Duodenal mucosa (tissue), 2 donors: ENCODE measurements at regions not wholly inside any gene's neighbourhood (a gene's known extent, or its start where the extent isn't known, plus 50 kb on each side); places are given as distances from the start of the nearest gene placed in this dataset.
"Not testable (repeated sequence)": the region's sequence is repeated elsewhere in the genome, so short reads cannot be mapped to it uniquely, and the experiment has no call there.

Source experiments
- H3K27ac ChIP-seq: one replicate; pipeline ENCODE4 v1.7.0; 2013; ENCODE audit warnings: low read depth, low read length
- H3K27me3 ChIP-seq, 2 donors: one replicate each; pipeline ENCODE4 v1.7.0; 2013; ENCODE audit warnings: low read length in 2 of 2, control low read depth in 1 of 2; ENCODE audit not compliant: insufficient read depth in 2 of 2, control insufficient read depth in 1 of 2
- H3K36me3 ChIP-seq, 2 donors: one replicate each; pipeline ENCODE4 v1.7.0; 2013; ENCODE audit warnings: low read length in 2 of 2, control low read depth in 1 of 2; ENCODE audit not compliant: insufficient read depth in 2 of 2, control insufficient read depth in 1 of 2
- H3K4me1 ChIP-seq, 2 donors: one replicate each; pipeline ENCODE4 v1.7.0; 2013; ENCODE audit warnings: low read length in 2 of 2, control low read depth in 1 of 2; ENCODE audit not compliant: insufficient read depth in 2 of 2, control insufficient read depth in 1 of 2
- H3K4me3 ChIP-seq, 2 donors: one replicate each; pipeline ENCODE4 v1.7.0; 2013; ENCODE audit warnings: low read length in 2 of 2, low read depth in 1 of 2
- H3K9ac ChIP-seq, 2 donors: one replicate each; pipeline ENCODE4 v1.7.0; 2013; ENCODE audit warnings: low read length in 2 of 2, low read depth in 1 of 2
- H3K9me3 ChIP-seq, 2 donors: one replicate each; pipeline ENCODE4 v1.7.0; 2013; ENCODE audit warnings: low read length in 2 of 2, control low read depth in 1 of 2; ENCODE audit not compliant: control insufficient read depth in 1 of 2

DNA sequence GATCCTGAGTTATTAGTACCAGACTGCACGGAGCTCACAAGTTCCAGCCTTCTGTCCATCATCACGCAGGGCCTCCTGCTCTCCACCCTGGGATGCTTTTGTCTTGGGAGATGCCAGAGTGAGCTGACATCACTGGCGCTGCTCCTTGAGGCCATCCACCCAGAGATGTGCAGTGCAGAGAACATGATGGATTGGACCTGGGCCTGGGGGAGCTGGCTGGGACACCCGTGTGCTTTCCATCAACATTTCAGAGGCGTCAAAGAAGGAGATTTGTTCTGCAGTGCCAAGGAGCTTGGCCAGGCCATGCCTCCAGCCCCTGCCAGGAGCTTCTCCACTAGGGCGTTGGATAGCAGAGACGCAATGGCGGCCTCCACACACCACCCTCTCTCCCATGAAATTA, 206.6 kb upstream of the ZNF469 start:
- H3K4me3 ChIP-seq, H3K4me1 ChIP-seq, H3K27me3 ChIP-seq: not testable (repeated sequence)

DNA sequence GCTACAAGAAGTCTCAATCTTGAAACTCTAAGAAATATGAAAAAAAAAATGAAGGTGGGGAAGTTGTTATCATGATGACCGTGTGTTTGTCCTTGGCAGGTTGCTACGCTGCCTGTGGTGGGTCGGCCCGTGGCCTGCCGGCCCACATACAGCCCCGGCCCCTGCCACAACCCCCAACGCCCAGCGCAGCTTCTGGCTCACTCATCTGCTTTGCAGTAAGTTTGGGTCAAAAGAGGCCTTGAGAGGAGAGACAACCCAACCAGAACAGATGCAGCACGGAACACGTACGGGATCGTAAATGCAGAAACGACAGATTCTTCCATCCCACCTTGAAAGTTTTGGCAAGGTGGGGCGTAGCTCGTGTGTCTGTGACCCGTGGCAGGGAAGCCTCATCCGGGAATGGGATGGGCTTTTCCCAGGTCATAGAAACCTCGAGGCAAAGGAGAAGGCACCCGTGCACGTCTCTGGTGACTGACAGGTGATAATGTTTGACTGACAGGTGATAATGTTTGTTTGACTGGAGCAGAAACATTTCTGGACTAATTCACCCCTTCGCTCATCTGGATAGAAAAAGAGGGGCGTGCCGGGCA, 206.1 kb upstream of the ZNF469 start:
- H3K4me3 ChIP-seq, H3K27ac ChIP-seq, H3K27me3 ChIP-seq, H3K36me3 ChIP-seq, H3K9me3 ChIP-seq, H3K4me1 ChIP-seq, H3K9ac ChIP-seq: not testable (repeated sequence)

More for the DNA sequence above, 206.6 kb upstream of the ZNF469 start:
- not testable (repeated sequence) for H3K27ac ChIP-seq, H3K9ac ChIP-seq, H3K9me3 ChIP-seq, H3K36me3 ChIP-seq

DNA sequence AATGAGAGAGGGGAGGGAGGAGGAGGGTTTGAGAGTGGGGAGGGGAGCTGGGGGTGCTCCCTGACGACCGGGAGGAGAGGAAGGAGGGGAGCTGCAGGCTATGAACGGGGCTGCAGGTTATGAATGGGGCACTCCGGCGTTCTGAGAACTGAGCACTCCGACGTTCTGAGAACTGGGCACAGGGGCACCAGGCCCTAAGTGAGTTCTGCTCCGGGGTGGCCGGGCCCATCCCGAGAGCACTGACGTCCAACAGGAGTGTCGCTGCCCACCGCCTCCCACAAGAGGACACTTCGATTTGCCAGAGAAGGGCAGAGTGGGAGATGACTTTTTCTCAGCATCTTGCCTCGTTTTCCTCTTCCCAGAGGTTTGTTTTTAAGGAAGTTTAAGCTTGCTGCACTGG, 204.5 kb upstream of the ZNF469 start:
- H3K9ac ChIP-seq, H3K4me1 ChIP-seq, H3K9me3 ChIP-seq, H3K36me3 ChIP-seq, H3K27me3 ChIP-seq, H3K27ac ChIP-seq, H3K4me3 ChIP-seq: not testable (repeated sequence)

- H3K27ac ChIP-seq, H3K4me3 ChIP-seq, H3K27me3 ChIP-seq, H3K4me1 ChIP-seq, H3K9me3 ChIP-seq, H3K36me3 ChIP-seq, H3K9ac ChIP-seq: not testable (repeated sequence)
Observed at GRCh38 chr16:88178896-88179295, 203.9 kb upstream of the ZNF469 start.

DNA sequence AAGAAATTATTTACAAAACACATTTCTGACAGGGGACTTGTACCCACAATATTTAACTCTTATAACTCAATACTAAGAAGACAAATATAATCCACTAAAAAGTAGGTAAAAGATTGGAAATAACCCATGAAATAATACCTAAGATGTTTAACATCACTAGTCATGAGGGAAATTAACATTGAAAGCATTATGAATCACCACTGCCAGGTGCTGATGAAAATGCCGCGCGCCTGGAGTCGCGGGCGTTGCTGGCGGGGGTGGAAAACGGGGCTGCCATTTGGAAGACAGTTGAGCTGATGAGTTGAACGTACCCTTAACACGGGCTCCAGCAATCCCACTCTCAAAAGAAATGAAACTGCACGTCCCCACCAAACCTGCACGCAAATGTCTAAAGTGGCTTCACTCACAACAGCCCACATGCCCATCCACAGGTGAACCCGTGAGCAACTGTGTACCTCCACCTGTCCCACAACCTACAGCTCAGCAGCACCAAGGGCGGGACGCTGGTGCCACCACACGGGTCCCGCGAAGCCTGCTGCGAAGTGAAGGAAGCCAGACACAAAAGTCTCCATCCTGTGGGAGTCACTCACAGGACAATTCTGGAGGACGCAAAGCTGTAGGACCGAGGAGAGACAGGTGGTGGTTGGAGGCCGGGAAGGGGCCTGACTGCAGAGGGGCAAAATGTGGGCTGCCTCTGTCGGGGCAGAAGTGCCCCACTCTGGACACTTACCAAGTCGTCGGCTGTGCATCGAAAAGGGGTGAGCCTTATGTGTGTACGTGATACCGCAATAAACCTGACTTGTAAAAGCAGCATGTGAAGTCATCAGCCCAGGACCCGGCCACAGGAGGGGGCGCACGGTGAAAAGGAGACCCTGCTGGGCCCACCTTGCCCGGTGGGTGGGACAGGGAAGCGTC, 199.5 kb upstream of the ZNF469 start:
- not testable (repeated sequence) for H3K4me1 ChIP-seq, H3K27me3 ChIP-seq, H3K4me3 ChIP-seq, H3K36me3 ChIP-seq, H3K27ac ChIP-seq, H3K9ac ChIP-seq, H3K9me3 ChIP-seq

DNA sequence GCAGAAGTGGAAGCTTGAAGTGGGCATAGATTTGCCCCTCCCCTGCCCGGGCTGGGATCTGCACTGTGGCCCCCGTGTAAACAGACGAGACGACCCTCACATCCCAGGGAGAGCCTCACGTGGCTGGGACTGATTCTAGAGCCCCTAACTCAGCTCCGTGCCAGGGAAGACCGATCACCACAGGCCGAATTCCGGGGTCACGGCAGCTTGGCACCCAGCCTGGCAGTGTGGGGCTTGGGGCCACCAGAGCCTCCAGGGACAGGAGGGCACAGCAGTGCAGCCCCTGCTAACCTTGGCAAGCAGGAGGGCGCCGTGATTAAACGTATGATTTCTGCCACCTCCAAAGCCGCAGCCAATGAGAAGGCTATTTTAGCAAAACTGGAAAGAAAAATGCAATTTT, 198.7 kb upstream of the ZNF469 start:
- H3K36me3 ChIP-seq, H3K27me3 ChIP-seq, H3K9ac ChIP-seq, H3K4me1 ChIP-seq, H3K4me3 ChIP-seq, H3K9me3 ChIP-seq, H3K27ac ChIP-seq: not testable (repeated sequence)

DNA sequence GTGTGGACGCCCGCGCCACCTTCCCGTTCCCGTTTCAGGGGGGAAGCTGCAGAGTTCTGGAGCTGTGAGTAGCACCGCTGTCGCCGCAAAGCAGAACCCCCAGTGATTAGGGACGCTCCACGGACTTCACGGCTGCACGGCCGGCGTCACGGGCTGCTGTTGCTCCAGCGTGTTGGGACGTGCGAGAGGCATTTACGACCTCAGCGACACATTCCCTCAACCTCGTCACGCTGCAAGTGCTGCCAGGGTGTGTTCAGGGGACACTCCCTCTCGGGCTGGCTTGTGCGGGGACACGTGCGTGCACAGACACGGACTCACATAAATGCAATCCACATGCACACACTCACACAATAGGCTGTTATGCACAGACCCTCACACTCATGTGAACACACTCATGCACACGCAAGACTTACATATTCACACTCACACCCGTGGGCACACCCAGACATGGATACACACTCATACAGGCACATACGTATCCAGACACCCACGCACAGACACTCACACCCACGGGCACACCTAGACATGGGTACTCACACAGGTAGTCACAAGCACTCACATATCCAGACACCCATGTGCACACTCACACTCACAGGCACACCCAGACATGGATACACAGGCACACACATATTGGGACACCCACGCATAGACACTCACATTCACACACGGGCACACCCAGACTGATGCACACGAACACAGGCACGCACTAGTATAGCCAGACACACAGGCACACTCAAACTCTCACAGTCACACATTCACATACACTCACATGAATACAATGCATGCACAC, 198.0 kb upstream of the ZNF469 start:
- H3K36me3 ChIP-seq, H3K4me3 ChIP-seq, H3K27ac ChIP-seq, H3K4me1 ChIP-seq, H3K9ac ChIP-seq, H3K9me3 ChIP-seq, H3K27me3 ChIP-seq: not testable (repeated sequence)

GRCh38 chr16:88185406-88185805, 197.4 kb upstream of the ZNF469 start:
- not testable (repeated sequence) for H3K9ac ChIP-seq, H3K27ac ChIP-seq

GRCh38 chr16:88185976-88186888, 196.5 kb upstream of the ZNF469 start:
- not testable (repeated sequence) for H3K36me3 ChIP-seq, H3K9ac ChIP-seq, H3K27ac ChIP-seq, H3K27me3 ChIP-seq, H3K4me1 ChIP-seq, H3K9me3 ChIP-seq, H3K4me3 ChIP-seq

More at GRCh38 chr16:88185406-88185805, 197.4 kb upstream of the ZNF469 start:
- not testable (repeated sequence) for H3K9me3 ChIP-seq, H3K4me3 ChIP-seq, H3K4me1 ChIP-seq, H3K27me3 ChIP-seq, H3K36me3 ChIP-seq
